ENCODE measurements at regions not wholly inside any gene's neighbourhood (a gene's known extent, or its start where the extent isn't known, plus 50 kb on each side); places are given as distances from the start of the nearest gene placed in this dataset.

GRCh38 chr13:68676513-68677115, 1431.0 kb upstream of the ATXN8OS start:
- H3K36me3 ChIP-seq: no peaks in the 10 kb centered on the region
- DNase-seq: no peak
- TF ChIP-seq CTCF (IDR thresholded peaks at IDR 0.05; ENCODE audit: borderline replicate concordance): no peak
- intact Hi-C loops (cut with micrococcal nuclease): no loop called here
- no peak overlapping the region for H3K4me3 ChIP-seq
- H3K27ac ChIP-seq (replicated peaks): no peak overlapping the region
- H3K9me3 ChIP-seq (replicated peaks): no peaks in the 10 kb centered on the region
- H3K4me1 ChIP-seq: no peaks in the 10 kb centered on the region
- H3K27me3 ChIP-seq (ENCODE audit: low read depth): no peaks in the 10 kb centered on the region

GRCh38 chr13:68675209-68675608, 1432.4 kb upstream of the ATXN8OS start:
- Histone ChIP-seq H3K4me1 (no peaks in the 10 kb centered on the region), H3K36me3 (no peaks in the 10 kb centered on the region), H3K9me3 (replicated peaks) (no peaks in the 10 kb centered on the region), H3K27me3 (ENCODE audit: low read depth) (no peaks in the 10 kb centered on the region), H3K4me3 (no peak overlapping the region), H3K27ac (replicated peaks) (no peak overlapping the region)
- no peak for DNase-seq
- intact Hi-C loops (cut with micrococcal nuclease): no loop called here
- no peak for TF ChIP-seq CTCF (IDR thresholded peaks at IDR 0.05; ENCODE audit: borderline replicate concordance)

- intact Hi-C loops (cut with micrococcal nuclease): no loop called here
- H3K27me3 ChIP-seq (ENCODE audit: low read depth): no peaks in the 10 kb centered on the region
- TF ChIP-seq CTCF (IDR thresholded peaks at IDR 0.05; ENCODE audit: borderline replicate concordance): no peak
- no peak for DNase-seq
- H3K36me3 ChIP-seq: no peaks in the 10 kb centered on the region
- H3K9me3 ChIP-seq (replicated peaks): no peaks in the 10 kb centered on the region
- no peak overlapping the region for H3K27ac ChIP-seq (replicated peaks)
- H3K4me3 ChIP-seq: no peak overlapping the region
- no peaks in the 10 kb centered on the region for H3K4me1 ChIP-seq
Observed at GRCh38 chr13:68667863-68668262, 1437.7 kb upstream of the PCDH9 start.

- H3K9me3 ChIP-seq (replicated peaks): no peaks in the 10 kb centered on the region
- intact Hi-C loops (cut with micrococcal nuclease): no loop called here
Observed at GRCh38 chr13:68666774-68667397, 1436.8 kb upstream of the PCDH9 start.

GRCh38 chr13:68645814-68646213, 1415.7 kb upstream of the PCDH9 start:
- Histone ChIP-seq H3K4me3 (no peak overlapping the region), H3K27ac (replicated peaks) (no peak overlapping the region), H3K27me3 (ENCODE audit: low read depth) (no peaks in the 10 kb centered on the region), H3K36me3 (no peaks in the 10 kb centered on the region), H3K4me1 (no peaks in the 10 kb centered on the region), H3K9me3 (replicated peaks) (peaks cover under 1% of the 10 kb centered on the region)
- DNase-seq: no peak
- no peak for TF ChIP-seq CTCF (IDR thresholded peaks at IDR 0.05; ENCODE audit: borderline replicate concordance)
- intact Hi-C loops (cut with micrococcal nuclease): no loop called here

More at GRCh38 chr13:68666774-68667397, 1436.8 kb upstream of the PCDH9 start:
- Histone ChIP-seq H3K27ac (replicated peaks) (no peak overlapping the region), H3K36me3 (no peaks in the 10 kb centered on the region), H3K4me1 (no peaks in the 10 kb centered on the region), H3K4me3 (no peak overlapping the region), H3K27me3 (ENCODE audit: low read depth) (no peaks in the 10 kb centered on the region)
- no peak for DNase-seq
- TF ChIP-seq CTCF (IDR thresholded peaks at IDR 0.05; ENCODE audit: borderline replicate concordance): no peak
